Endodermal cell (in vitro differentiated cells): ENCODE measurements at regions not wholly inside any gene's neighbourhood (a gene's known extent, or its start where the extent isn't known, plus 50 kb on each side); places are given as distances from the start of the nearest gene placed in this dataset.

Experiments
- DNase-seq: peaks from one replicate; pipeline ENCODE4 v3.0.0-alpha.2; 2017
- H3K27ac ChIP-seq: 2 replicates; pipeline ENCODE4 v1.5.1; 2013; ENCODE audit warnings: mild to moderate bottlenecking, low read depth, low read length, moderate library complexity
- H3K27me3 ChIP-seq: 2 replicates; pipeline ENCODE4 v1.6.1; 2013; ENCODE audit warnings: mild to moderate bottlenecking, low read length, moderate library complexity; ENCODE audit not compliant: insufficient read depth, control insufficient read depth, poor library complexity, severe bottlenecking
- H3K36me3 ChIP-seq: 2 replicates; pipeline ENCODE4 v1.7.0; 2013; ENCODE audit warnings: mild to moderate bottlenecking, low read length, moderate library complexity; ENCODE audit not compliant: control insufficient read depth, insufficient read depth
- H3K4me1 ChIP-seq: one replicate; pipeline ENCODE4 v1.7.0; 2013; ENCODE audit warnings: low read length; ENCODE audit not compliant: control insufficient read depth, insufficient read depth
- H3K4me3 ChIP-seq: 2 replicates; pipeline ENCODE4 v1.5.1; 2013; ENCODE audit warnings: mild to moderate bottlenecking, low read length, moderate library complexity
- H3K9ac ChIP-seq: 2 replicates; pipeline ENCODE4 v1.6.1; 2013; ENCODE audit warnings: mild to moderate bottlenecking, low read length, moderate library complexity; ENCODE audit not compliant: poor library complexity, severe bottlenecking; ENCODE audit errors: extremely low read depth
- H3K9me3 ChIP-seq: 2 replicates; pipeline ENCODE4 v1.6.1; 2013; ENCODE audit warnings: mild to moderate bottlenecking, low read length, moderate library complexity; ENCODE audit not compliant: control insufficient read depth
- H3K27ac Mint-ChIP-seq: 2 replicates; pipeline ENCODE4 v1.8.0; 2020; ENCODE audit warnings: mixed read lengths
- H3K27me3 Mint-ChIP-seq: 2 replicates; pipeline ENCODE4 v1.8.0; 2021; ENCODE audit warnings: mild to moderate bottlenecking, mixed read lengths; ENCODE audit not compliant: insufficient read depth
- H3K36me3 Mint-ChIP-seq: 2 replicates; pipeline ENCODE4 v1.8.0; 2020; ENCODE audit warnings: low read depth, mixed read lengths
- H3K4me1 Mint-ChIP-seq: 2 replicates; pipeline ENCODE4 v1.8.0; 2020; ENCODE audit warnings: mixed read lengths
- H3K4me3 Mint-ChIP-seq: 2 replicates; pipeline ENCODE4 v1.8.0; 2020; ENCODE audit warnings: mild to moderate bottlenecking, moderate library complexity, mixed read lengths
- H3K9me3 Mint-ChIP-seq: 2 replicates; pipeline ENCODE4 v1.8.0; 2020; ENCODE audit warnings: mild to moderate bottlenecking, mixed read lengths
- WGBS, 2 experiments: methylation state at CpG; one replicate each; pipeline versions ENCODE4 v1.1.5 to v1.1.7; 2013; ENCODE audit warnings: missing lambda C conversion rate in 2 of 2, mixed read lengths in 1 of 2; ENCODE audit not compliant: insufficient coverage in 1 of 2, insufficient read length in 1 of 2; 5-methylcytosine and 5-hydroxymethylcytosine counted together
- TF ChIP-seq, protein P1 (sequence below): fragments of 200-600 bp; sonication (generic); conservative IDR thresholded peaks from 2 replicates; pipeline ENCODE4 v1.5.0; 2021; ENCODE audit warnings: antibody characterized with exemption, mild to moderate bottlenecking

DNA sequence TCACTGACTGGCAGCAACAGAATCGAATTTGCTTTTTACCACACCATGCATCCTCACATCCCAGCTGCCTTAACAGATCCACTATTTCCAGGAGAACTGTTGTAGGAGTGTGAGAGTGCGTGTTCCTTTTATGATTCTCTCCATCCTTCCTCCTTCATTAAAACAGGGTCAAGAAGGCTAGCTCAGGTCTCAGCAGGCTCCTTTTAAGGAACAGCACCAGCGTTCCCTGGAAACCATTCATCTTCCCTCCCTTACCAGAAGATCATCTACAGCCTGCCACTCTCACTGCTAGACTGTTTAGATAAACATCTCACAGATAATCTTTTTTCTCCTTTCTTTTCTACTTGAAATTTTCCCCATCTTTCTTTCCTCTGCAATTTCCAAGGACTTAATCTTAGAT is 1531.9 kb upstream of the CDH8 start:
- Histone ChIP-seq H3K27ac (peak overlapping the region; percentile 61), H3K27me3 (no peaks in the 10 kb centered on the region), H3K36me3 (no peaks in the 10 kb centered on the region), H3K4me3 (no peak overlapping the region), H3K9me3 (no peaks in the 10 kb centered on the region), H3K9ac (no peak overlapping the region), H3K4me1 (no peaks in the 10 kb centered on the region)
- 67 to 77% methylated on average over 1 to 2 of the region's 3 CpGs for WGBS, 2 experiments
- H3K4me3 Mint-ChIP-seq = no peak overlapping the region
- H3K36me3 Mint-ChIP-seq = no peaks in the 10 kb centered on the region
- H3K4me1 Mint-ChIP-seq = no peaks in the 10 kb centered on the region
- no peak for DNase-seq
- TF ChIP-seq, protein P1, sequence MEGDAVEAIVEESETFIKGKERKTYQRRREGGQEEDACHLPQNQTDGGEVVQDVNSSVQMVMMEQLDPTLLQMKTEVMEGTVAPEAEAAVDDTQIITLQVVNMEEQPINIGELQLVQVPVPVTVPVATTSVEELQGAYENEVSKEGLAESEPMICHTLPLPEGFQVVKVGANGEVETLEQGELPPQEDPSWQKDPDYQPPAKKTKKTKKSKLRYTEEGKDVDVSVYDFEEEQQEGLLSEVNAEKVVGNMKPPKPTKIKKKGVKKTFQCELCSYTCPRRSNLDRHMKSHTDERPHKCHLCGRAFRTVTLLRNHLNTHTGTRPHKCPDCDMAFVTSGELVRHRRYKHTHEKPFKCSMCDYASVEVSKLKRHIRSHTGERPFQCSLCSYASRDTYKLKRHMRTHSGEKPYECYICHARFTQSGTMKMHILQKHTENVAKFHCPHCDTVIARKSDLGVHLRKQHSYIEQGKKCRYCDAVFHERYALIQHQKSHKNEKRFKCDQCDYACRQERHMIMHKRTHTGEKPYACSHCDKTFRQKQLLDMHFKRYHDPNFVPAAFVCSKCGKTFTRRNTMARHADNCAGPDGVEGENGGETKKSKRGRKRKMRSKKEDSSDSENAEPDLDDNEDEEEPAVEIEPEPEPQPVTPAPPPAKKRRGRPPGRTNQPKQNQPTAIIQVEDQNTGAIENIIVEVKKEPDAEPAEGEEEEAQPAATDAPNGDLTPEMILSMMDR = no peak
- H3K27ac Mint-ChIP-seq = no peak overlapping the region
- H3K27me3 Mint-ChIP-seq = no peaks in the 10 kb centered on the region
- H3K9me3 Mint-ChIP-seq = no peaks in the 10 kb centered on the region

DNA sequence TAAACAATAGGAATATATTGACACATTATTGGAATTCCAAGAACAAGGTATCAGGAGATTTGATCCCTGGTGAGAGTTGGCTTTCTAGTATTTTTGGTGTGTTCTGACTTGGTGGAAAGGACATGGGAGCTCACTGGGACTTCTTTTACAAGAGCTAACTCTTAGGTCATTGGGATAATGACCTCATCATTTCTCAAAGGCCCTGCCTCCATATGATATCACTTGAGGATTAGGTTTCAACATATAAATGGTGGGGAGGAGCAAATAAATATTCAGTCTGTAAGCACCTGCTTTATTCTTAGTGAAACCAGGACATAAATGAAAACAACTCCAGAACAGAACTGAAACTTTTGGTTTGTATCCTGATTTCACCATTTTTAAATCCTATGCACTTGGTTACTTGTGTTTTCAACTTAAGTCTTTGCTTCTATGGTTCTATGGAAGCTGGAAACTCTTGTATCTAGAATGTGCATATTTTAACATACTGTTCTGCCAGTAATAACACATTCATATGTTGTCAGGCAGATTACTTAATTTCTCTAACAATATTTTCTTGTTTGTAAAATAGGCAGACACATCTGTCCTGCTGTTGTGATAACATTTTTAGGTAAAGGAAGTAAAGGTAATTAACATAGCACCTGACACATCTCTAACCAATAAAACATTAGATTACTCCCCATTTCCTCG is 1527.7 kb upstream of the CDH8 start:
- Mint-ChIP-seq H3K4me3 (no peak overlapping the region), H3K4me1 (no peaks in the 10 kb centered on the region), H3K36me3 (no peaks in the 10 kb centered on the region), H3K27ac (no peak overlapping the region), H3K27me3 (no peaks in the 10 kb centered on the region), H3K9me3 (peaks cover 20% of the 10 kb centered on the region)
- Histone ChIP-seq H3K9ac (no peak overlapping the region), H3K27me3 (no peaks in the 10 kb centered on the region), H3K36me3 (no peaks in the 10 kb centered on the region), H3K4me3 (no peak overlapping the region), H3K4me1 (no peaks in the 10 kb centered on the region), H3K27ac (no peak overlapping the region), H3K9me3 (no peaks in the 10 kb centered on the region)
- TF ChIP-seq, protein P1 = no peak
- no peak for DNase-seq
- WGBS, 2 experiments = no CpG with 5 or more reads among the region's 1 CpG

DNA sequence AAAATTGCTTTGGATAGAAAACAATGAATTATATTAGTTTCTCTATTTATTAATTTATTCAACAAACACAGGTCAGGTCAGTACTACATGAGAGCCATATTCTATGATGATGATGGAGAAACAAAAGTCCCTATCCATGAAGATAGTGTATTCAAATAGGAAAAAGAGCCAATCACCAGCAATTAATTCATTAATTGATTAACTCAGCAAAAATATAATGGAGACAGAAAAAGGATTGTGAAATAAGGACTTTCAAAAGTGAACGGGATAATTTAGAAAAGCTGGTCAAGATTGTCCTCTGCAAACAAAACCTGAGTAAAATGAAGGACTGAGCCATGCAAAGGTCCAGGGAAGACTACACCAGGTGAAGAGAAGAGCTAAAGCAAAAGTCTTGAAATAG is 1517.7 kb upstream of the CDH8 start:
- Mint-ChIP-seq H3K27ac (no peak overlapping the region), H3K4me3 (no peak overlapping the region), H3K9me3 (no peaks in the 10 kb centered on the region), H3K36me3 (no peaks in the 10 kb centered on the region), H3K4me1 (no peaks in the 10 kb centered on the region), H3K27me3 (no peaks in the 10 kb centered on the region)
- no peaks in the 10 kb centered on the region for H3K9me3 ChIP-seq
- H3K36me3 ChIP-seq = no peaks in the 10 kb centered on the region
- 91 to 100% methylated on average over 1 of the region's 1 CpG for WGBS, 2 experiments
- DNase-seq = no peak
- H3K27me3 ChIP-seq = no peaks in the 10 kb centered on the region
- TF ChIP-seq, protein P1 = no peak
- H3K27ac ChIP-seq = no peak overlapping the region
- no peak overlapping the region for H3K9ac ChIP-seq
- no peak overlapping the region for H3K4me3 ChIP-seq
- no peaks in the 10 kb centered on the region for H3K4me1 ChIP-seq
